ENCODE measurements at regions not wholly inside any gene's neighbourhood (a gene's known extent, or its start where the extent isn't known, plus 50 kb on each side); places are given as distances from the start of the nearest gene placed in this dataset.

- ATAC-seq, result no peak
- Histone ChIP-seq H3K27me3 (ENCODE audit: low read length) (no peaks in the 10 kb centered on the region), H3F3A (ENCODE audit: low read length, unreplicated experiment) (no peaks in the 10 kb centered on the region), H3K27ac (ENCODE audit: low read length) (no peak overlapping the region), H3K36me3 (ENCODE audit: low read depth, low read length) (no peaks in the 10 kb centered on the region), H3K79me2 (ENCODE audit: low read length) (no peaks in the 10 kb centered on the region), H3K9ac (ENCODE audit: low read length) (no peak overlapping the region), H3K4me1 (ENCODE audit: insufficient read depth, low read length) (no peaks in the 10 kb centered on the region), H4K20me1 (ENCODE audit: low read length) (no peaks in the 10 kb centered on the region), H3K4me2 (ENCODE audit: low read length) (no peak overlapping the region), H2AFZ (ENCODE audit: low read length) (no peak overlapping the region), H3K4me3 (ENCODE audit: low read length) (no peak overlapping the region), H3K9me3 (ENCODE audit: low read length) (no peaks in the 10 kb centered on the region), H3K9me2 (replicated peaks; ENCODE audit: low read length) (no peaks in the 10 kb centered on the region)
- ChIA-PET CTCF (no interaction called here), POLR2A (ENCODE audit: unreplicated experiment) (no interaction called here)
- intact Hi-C loops (cut with micrococcal nuclease), result no loop called here
- no peak for TF ChIP-seq EZH2 (IDR thresholded peaks at IDR 0.05; ENCODE audit: low read length, unreplicated experiment)
- TF ChIP-seq CTCF (conservative IDR thresholded peaks at IDR 0.05; ENCODE audit: low read depth, low read length), result no peak
- no peak for TF ChIP-seq EZH2phosphoT487 (IDR thresholded peaks at IDR 0.05; ENCODE audit: borderline replicate concordance, low read length)
- BruUV-seq (replicated peaks), result no TSS peak
- no peak for DNase-seq
These were observed 420.3 kb downstream of the XYLT1 start for GRCh38 chr16:17050468-17050867.
